ENCODE measurements at regions not wholly inside any gene's neighbourhood (a gene's known extent, or its start where the extent isn't known, plus 50 kb on each side); places are given as distances from the start of the nearest gene placed in this dataset.

DNA sequence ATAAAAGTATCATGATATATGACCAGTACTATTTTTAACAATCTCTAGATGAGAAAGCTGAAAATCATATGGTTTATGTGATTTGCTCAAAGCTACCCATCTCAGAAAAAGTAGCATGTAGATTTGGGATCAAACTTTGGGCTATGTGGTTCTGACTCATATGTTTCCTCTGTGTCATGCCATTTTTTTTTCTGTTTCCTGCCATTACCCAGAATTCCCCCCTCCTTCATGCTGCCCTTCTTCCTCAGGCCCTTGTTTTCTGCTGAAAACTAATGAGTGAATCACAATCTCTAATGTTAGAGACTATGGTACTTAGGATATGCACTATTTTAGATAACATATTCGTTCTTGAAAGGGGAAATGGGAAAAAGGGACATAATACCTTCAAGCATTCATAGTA lies 80.7 kb downstream of the JRKL start:
- no peak for TF ChIP-seq POLR2A (IDR thresholded peaks at IDR 0.05)
- TF ChIP-seq CTCF (IDR thresholded peaks at IDR 0.05), result no peak
